ENCODE measurements at regions not wholly inside any gene's neighbourhood (a gene's known extent, or its start where the extent isn't known, plus 50 kb on each side); places are given as distances from the start of the nearest gene placed in this dataset.

- H3K4me1 ChIP-seq (ENCODE audit: insufficient read depth, low read length), result no peaks in the 10 kb centered on the region
- intact Hi-C loops (cut with micrococcal nuclease), result no loop called here
- no peak for DNase-seq
- H3K79me2 ChIP-seq (ENCODE audit: low read length), result no peaks in the 10 kb centered on the region
- H3K4me3 ChIP-seq (ENCODE audit: low read length), result no peak overlapping the region
- no peak overlapping the region for H3K4me2 ChIP-seq (ENCODE audit: low read length)
- TF ChIP-seq EZH2 (IDR thresholded peaks at IDR 0.05; ENCODE audit: low read length, unreplicated experiment) (no peak), EZH2phosphoT487 (IDR thresholded peaks at IDR 0.05; ENCODE audit: borderline replicate concordance, low read length) (no peak), CTCF (conservative IDR thresholded peaks at IDR 0.05; ENCODE audit: low read depth, low read length) (no peak)
- H2AFZ ChIP-seq (ENCODE audit: low read length), result no peak overlapping the region
- H3K36me3 ChIP-seq (ENCODE audit: low read depth, low read length), result no peaks in the 10 kb centered on the region
- H3K27ac ChIP-seq (ENCODE audit: low read length), result no peak overlapping the region
- no TSS peak for BruUV-seq (replicated peaks)
- no peaks in the 10 kb centered on the region for H4K20me1 ChIP-seq (ENCODE audit: low read length)
- peaks cover 43% of the 10 kb centered on the region for H3K27me3 ChIP-seq (ENCODE audit: low read length)
- ATAC-seq, result no peak
- no peak overlapping the region for H3K9ac ChIP-seq (ENCODE audit: low read length)
- H3K9me2 ChIP-seq (replicated peaks; ENCODE audit: low read length), result no peaks in the 10 kb centered on the region
- POLR2A ChIA-PET (ENCODE audit: unreplicated experiment), result interaction anchor here (0.7 kb wide), 1 partner anchor 60 kb away, joined by 4 read pairs; no protein-coding TSS in a partner anchor
- no peaks in the 10 kb centered on the region for H3F3A ChIP-seq (ENCODE audit: low read length, unreplicated experiment)
- CTCF ChIA-PET, result no interaction called here
- no peaks in the 10 kb centered on the region for H3K9me3 ChIP-seq (ENCODE audit: low read length)
These were observed 136.0 kb upstream of the TNRC6C start for GRCh38 chr17:77822302-77823030.

- H3K9me2 ChIP-seq (replicated peaks; ENCODE audit: low read length), result no peaks in the 10 kb centered on the region
- ATAC-seq (no peak), DNase-seq (no peak)
- no peak overlapping the region for H2AFZ ChIP-seq (ENCODE audit: low read length)
- H3K4me1 ChIP-seq (ENCODE audit: insufficient read depth, low read length), result no peaks in the 10 kb centered on the region
- H3K27me3 ChIP-seq (ENCODE audit: low read length), result 0 out of 2 replicates have a peak, but pooled peaks cover 30% of the 10 kb centered on the region
- no peaks in the 10 kb centered on the region for H3K79me2 ChIP-seq (ENCODE audit: low read length)
- intact Hi-C loops (cut with micrococcal nuclease), result no loop called here
- no peaks in the 10 kb centered on the region for H3K9me3 ChIP-seq (ENCODE audit: low read length)
- no peaks in the 10 kb centered on the region for H4K20me1 ChIP-seq (ENCODE audit: low read length)
- CTCF ChIA-PET, result no interaction called here
- no peak overlapping the region for H3K4me2 ChIP-seq (ENCODE audit: low read length)
- POLR2A ChIA-PET (ENCODE audit: unreplicated experiment), result no interaction called here
- no peak for TF ChIP-seq EZH2phosphoT487 (IDR thresholded peaks at IDR 0.05; ENCODE audit: borderline replicate concordance, low read length)
- TF ChIP-seq CTCF (conservative IDR thresholded peaks at IDR 0.05; ENCODE audit: low read depth, low read length), result no peak
- no peak for TF ChIP-seq EZH2 (IDR thresholded peaks at IDR 0.05; ENCODE audit: low read length, unreplicated experiment)
- H3K9ac ChIP-seq (ENCODE audit: low read length), result no peak overlapping the region
- no TSS peak for BruUV-seq (replicated peaks)
- no peak overlapping the region for H3K4me3 ChIP-seq (ENCODE audit: low read length)
- H3F3A ChIP-seq (ENCODE audit: low read length, unreplicated experiment), result no peaks in the 10 kb centered on the region
- H3K27ac ChIP-seq (ENCODE audit: low read length), result no peak overlapping the region
- H3K36me3 ChIP-seq (ENCODE audit: low read depth, low read length), result no peaks in the 10 kb centered on the region
These were observed 134.3 kb upstream of the TNRC6C start for GRCh38 chr17:77824102-77824779.

- no peak overlapping the region for H2AFZ ChIP-seq (ENCODE audit: low read length)
- H3K36me3 ChIP-seq (ENCODE audit: low read depth, low read length), result no peaks in the 10 kb centered on the region
- H3K9ac ChIP-seq (ENCODE audit: low read length), result no peak overlapping the region
- CTCF ChIA-PET, result no interaction called here
- H3K27me3 ChIP-seq (ENCODE audit: low read length), result 0 out of 2 replicates have a peak, but pooled peaks cover 30% of the 10 kb centered on the region
- no peak overlapping the region for H3K27ac ChIP-seq (ENCODE audit: low read length)
- H3K4me2 ChIP-seq (ENCODE audit: low read length), result no peak overlapping the region
- H3K9me2 ChIP-seq (replicated peaks; ENCODE audit: low read length), result no peaks in the 10 kb centered on the region
- H3K4me3 ChIP-seq (ENCODE audit: low read length), result no peak overlapping the region
- DNase-seq, result no peak
- TF ChIP-seq EZH2 (IDR thresholded peaks at IDR 0.05; ENCODE audit: low read length, unreplicated experiment) (no peak), EZH2phosphoT487 (IDR thresholded peaks at IDR 0.05; ENCODE audit: borderline replicate concordance, low read length) (no peak), CTCF (conservative IDR thresholded peaks at IDR 0.05; ENCODE audit: low read depth, low read length) (no peak)
- no peaks in the 10 kb centered on the region for H4K20me1 ChIP-seq (ENCODE audit: low read length)
- no peaks in the 10 kb centered on the region for H3K9me3 ChIP-seq (ENCODE audit: low read length)
- H3K79me2 ChIP-seq (ENCODE audit: low read length), result no peaks in the 10 kb centered on the region
- H3K4me1 ChIP-seq (ENCODE audit: insufficient read depth, low read length), result peaks cover 3% of the 10 kb centered on the region
- ATAC-seq, result no peak
- intact Hi-C loops (cut with micrococcal nuclease), result no loop called here
- no peaks in the 10 kb centered on the region for H3F3A ChIP-seq (ENCODE audit: low read length, unreplicated experiment)
- POLR2A ChIA-PET (ENCODE audit: unreplicated experiment), result no interaction called here
- BruUV-seq (replicated peaks), result no TSS peak
These were observed 133.7 kb upstream of the TNRC6C start for GRCh38 chr17:77824780-77825280.

Measured in PC-3 (cell line).